PFSK-1 (cell line): ENCODE measurements at regions not wholly inside any gene's neighbourhood (a gene's known extent, or its start where the extent isn't known, plus 50 kb on each side); places are given as distances from the start of the nearest gene placed in this dataset.

ENCODE experiments used
- POLR2AphosphoS5 ChIP-seq: IDR thresholded peaks from 2 replicates; pipeline ENCODE4 v1.6.1; 2012; ENCODE audit warnings: low read depth, mild to moderate bottlenecking, control low read depth, low read length, moderate library complexity
- SIN3A ChIP-seq: IDR thresholded peaks from 2 replicates; pipeline ENCODE4 v1.6.1; 2012; ENCODE audit warnings: mild to moderate bottlenecking, low read length, moderate library complexity, borderline replicate concordance; ENCODE audit not compliant: insufficient read depth

DNA sequence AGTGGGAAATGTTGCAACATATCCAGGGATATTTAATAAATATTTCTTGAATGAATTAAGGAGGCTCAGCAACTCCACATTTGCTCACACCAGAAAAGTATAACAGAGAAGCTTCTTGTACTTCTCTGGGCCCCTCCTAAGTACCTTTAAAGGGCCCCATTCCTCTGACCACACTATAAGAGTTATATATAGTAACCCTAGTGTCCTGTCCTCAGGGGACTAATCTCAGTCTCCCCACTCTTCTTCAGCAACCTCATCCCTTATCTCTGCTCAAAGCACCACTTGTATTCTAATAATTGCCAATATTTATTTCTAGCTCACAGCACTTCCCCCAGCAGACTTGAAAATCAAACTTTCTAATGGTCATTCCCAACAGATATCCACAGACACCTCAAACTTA is 237.1 kb downstream of the GXYLT1 start:
- TF ChIP-seq POLR2AphosphoS5 (no peak), SIN3A (no peak)
